ENCODE measurements at regions not wholly inside any gene's neighbourhood (a gene's known extent, or its start where the extent isn't known, plus 50 kb on each side); places are given as distances from the start of the nearest gene placed in this dataset.

DNA sequence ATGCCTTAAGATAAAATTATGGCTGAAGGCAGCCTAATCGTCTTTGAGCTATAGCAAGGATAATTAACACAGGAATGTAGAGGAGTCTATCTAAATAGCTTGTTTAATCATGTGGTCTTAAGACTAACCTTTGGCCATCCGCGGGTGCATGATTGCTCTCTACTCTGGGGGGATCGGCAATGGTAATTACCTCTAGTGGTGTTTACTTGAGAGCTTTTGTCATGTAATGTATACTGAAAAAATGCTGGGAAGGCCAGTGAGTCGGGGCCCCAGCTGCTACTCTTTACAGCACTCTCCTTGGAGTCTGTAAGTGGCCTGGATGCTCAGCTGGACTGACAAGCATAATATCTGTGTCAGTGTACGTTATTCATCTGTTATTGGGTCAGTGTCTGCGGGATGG lies 65.5 kb upstream of the GNPDA2 start:
- TF ChIP-seq CTCF (conservative IDR thresholded peaks at IDR 0.05), result no peak
- H3K27ac Mint-ChIP-seq (ENCODE audit: unreplicated experiment), result no peak overlapping the region
- no peak for DNase-seq (ENCODE audit: low read depth, low spot score)
- H3K4me3 Mint-ChIP-seq, result no peak overlapping the region
- H3K27me3 Mint-ChIP-seq (ENCODE audit: low read depth), result no peaks in the 10 kb centered on the region
- peaks cover 3% of the 10 kb centered on the region for H3K9me3 Mint-ChIP-seq
- no peaks in the 10 kb centered on the region for H3K36me3 Mint-ChIP-seq (ENCODE audit: low read depth)
- no peaks in the 10 kb centered on the region for H3K4me1 Mint-ChIP-seq

DNA sequence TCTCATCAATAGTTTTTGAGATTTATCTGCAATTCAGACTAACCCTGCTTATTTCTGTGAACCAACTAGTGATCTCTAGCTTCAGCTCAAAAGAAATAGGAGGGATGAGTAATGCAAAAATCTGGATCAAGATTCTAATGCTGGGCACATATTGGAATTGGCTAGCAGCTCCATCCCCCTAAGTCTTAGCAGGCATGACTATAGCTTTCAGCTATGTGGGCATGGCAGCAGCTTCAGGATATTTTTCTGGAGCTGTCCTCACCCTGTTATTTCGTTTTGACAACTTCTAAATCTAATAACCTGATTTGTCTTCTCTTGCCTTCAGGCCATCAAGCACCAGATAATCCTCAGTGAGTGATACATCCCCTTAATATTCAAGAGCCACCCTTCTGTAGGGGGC lies 50.8 kb upstream of the GNPDA2 start:
- no peaks in the 10 kb centered on the region for H3K27me3 Mint-ChIP-seq (ENCODE audit: low read depth)
- DNase-seq (ENCODE audit: low read depth, low spot score), result no peak
- H3K4me1 Mint-ChIP-seq, result no peaks in the 10 kb centered on the region
- no peaks in the 10 kb centered on the region for H3K36me3 Mint-ChIP-seq (ENCODE audit: low read depth)
- H3K27ac Mint-ChIP-seq (ENCODE audit: unreplicated experiment), result no peak overlapping the region
- no peak for TF ChIP-seq CTCF (conservative IDR thresholded peaks at IDR 0.05)
- H3K4me3 Mint-ChIP-seq, result no peak overlapping the region
- H3K9me3 Mint-ChIP-seq, result peaks cover 8% of the 10 kb centered on the region
